GM13977 (cell line): ENCODE measurements at regions not wholly inside any gene's neighbourhood (a gene's known extent, or its start where the extent isn't known, plus 50 kb on each side); places are given as distances from the start of the nearest gene placed in this dataset.

ENCODE experiments used
- DNase-seq: peaks from one replicate; pipeline ENCODE4 v3.0.0; 2012; ENCODE audit warnings: low spot score
- in situ Hi-C: fragments of 300-500 bp; cut with MboI; formaldehyde crosslinking; loops from one replicate; pipeline ENCODE4 v1.12.0; 2022; ENCODE audit warnings: low sequenced_read_pairs, low pct_unique_long_range_greater_than_20kb, mixed read lengths, inconsistent platforms; ENCODE audit not compliant: unreplicated experiment
- TF ChIP-seq, protein P1 (sequence below): IDR thresholded peaks from 2 replicates; pipeline ENCODE4 v1.5.1; 2012; ENCODE audit warnings: mild to moderate bottlenecking, control low read depth; ENCODE audit not compliant: insufficient read depth; ENCODE audit errors: extremely low read depth, missing control alignments

DNA sequence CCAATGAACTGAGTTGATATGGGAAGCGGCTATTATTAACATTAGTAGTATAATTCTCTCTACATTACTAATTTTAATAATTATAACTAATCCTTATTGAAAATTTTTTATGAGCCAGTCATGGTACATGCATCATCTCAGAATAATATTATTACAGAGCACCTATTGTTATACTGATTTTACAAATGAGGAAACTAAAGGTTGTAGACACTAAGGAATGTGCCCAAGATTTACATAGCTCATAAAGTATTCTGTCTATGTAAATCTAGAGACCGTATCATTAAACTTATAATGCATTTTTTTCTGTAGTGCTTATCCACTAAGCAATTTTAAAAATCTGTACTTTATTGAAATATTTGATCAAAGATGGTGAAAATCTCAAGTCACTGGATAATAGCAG, 825.9 kb downstream of the PLA2G4A start:
- no peak for DNase-seq
- TF ChIP-seq, protein P1, sequence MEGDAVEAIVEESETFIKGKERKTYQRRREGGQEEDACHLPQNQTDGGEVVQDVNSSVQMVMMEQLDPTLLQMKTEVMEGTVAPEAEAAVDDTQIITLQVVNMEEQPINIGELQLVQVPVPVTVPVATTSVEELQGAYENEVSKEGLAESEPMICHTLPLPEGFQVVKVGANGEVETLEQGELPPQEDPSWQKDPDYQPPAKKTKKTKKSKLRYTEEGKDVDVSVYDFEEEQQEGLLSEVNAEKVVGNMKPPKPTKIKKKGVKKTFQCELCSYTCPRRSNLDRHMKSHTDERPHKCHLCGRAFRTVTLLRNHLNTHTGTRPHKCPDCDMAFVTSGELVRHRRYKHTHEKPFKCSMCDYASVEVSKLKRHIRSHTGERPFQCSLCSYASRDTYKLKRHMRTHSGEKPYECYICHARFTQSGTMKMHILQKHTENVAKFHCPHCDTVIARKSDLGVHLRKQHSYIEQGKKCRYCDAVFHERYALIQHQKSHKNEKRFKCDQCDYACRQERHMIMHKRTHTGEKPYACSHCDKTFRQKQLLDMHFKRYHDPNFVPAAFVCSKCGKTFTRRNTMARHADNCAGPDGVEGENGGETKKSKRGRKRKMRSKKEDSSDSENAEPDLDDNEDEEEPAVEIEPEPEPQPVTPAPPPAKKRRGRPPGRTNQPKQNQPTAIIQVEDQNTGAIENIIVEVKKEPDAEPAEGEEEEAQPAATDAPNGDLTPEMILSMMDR = no peak
- in situ Hi-C loops = no loop called here

DNA sequence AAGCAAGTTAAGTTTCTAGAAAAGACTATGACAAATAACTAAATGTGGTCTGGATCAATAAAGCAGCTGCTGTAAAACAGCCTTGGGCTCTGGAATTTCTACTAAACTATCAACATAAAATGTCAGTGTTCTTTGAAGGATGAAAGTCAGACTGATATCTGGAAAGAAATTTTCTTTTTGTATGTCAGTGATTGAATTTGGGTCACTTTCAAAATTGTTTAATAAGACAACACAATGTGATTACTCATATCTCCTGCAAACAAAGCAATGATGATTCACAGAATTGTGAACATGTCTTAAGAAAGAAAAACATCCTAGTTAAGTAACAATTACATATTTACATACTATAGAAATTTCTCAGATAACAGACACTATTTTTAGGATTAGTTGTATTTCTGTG, 826.4 kb downstream of the PLA2G4A start:
- TF ChIP-seq, protein P1 = no peak
- in situ Hi-C loops = no loop called here
- no peak for DNase-seq

DNA sequence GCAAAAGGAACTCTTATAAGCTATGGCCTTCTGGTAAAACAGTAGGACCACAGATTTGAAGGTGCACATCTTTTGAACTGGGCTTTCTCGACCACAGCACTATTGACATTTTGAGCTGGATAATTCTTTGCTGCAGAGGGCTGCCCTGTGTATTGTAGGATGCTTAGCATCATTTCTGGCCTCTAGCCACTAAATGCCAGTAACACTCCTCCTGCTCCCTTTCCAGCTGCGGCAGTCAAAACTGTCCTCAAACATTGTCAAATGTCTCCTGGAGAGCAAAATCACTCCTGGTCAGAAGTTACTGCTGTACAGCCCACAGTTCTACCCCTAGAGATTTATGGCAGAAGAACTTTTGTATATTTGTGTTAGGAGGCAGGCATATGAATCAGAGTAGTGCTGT, 836.7 kb downstream of the PLA2G4A start:
- DNase-seq = no peak
- in situ Hi-C loops = no loop called here
- TF ChIP-seq, protein P1 = no peak

DNA sequence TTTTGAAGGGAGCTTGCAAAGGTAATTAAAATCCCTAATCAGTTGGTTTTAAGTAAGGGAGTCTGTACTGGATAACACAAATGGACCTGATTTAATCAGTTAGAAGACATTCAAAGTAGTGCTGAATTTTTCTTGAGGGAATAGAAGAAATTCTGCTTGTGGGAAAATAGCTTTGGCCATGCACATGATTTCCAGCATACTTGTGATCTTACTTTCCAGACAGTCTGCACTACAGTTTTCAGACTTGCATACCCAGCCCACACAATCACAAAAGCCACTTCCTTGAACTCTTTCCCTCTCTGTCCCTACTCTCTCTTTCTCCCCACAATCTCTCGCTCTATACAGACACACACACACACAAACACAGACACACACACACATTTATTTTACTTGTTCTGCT, 852.1 kb downstream of the PLA2G4A start:
- no peak for DNase-seq
- TF ChIP-seq, protein P1 = no peak
- in situ Hi-C loops = no loop called here

DNA sequence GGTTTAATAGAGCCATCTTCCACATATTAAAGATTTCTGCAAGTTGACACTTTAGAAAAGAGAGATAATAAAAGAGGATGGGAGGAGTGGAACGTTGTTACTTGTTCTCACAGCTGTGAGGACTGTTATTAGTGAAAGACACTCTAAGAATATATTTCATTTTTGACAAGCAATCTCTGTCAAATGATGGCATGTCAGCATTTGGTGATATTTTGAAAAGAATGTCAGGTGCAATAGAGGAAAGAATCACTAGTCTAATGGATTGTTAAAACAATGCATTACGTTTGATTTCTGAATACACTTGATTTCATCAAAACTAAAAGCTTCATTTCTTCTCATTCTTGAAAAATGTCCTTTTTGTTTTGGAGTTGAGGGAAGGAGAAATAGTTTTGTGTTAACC, 853.4 kb downstream of the PLA2G4A start:
- in situ Hi-C loops = no loop called here
- DNase-seq = no peak
- TF ChIP-seq, protein P1 = no peak

DNA sequence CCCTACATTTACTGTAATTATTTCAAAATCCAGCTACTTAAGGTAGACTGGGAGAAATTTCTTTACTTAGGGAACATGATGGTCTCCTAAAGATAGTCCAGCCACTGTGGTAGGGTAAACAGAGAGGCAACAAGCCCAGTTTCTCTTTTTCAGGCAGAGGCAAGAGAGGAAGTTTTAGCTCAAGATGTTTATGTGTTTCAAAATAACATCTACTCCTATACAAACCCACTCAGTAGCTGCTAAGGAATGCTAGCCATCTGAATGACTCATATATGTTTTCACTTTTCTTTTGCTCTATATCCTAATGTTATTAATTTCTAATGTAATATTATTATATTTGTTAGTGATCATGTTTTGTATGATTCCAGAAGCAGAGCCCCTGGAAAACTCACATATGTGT, 856.6 kb downstream of the PLA2G4A start:
- in situ Hi-C loops = no loop called here
- TF ChIP-seq, protein P1 = no peak
- no peak for DNase-seq

DNA sequence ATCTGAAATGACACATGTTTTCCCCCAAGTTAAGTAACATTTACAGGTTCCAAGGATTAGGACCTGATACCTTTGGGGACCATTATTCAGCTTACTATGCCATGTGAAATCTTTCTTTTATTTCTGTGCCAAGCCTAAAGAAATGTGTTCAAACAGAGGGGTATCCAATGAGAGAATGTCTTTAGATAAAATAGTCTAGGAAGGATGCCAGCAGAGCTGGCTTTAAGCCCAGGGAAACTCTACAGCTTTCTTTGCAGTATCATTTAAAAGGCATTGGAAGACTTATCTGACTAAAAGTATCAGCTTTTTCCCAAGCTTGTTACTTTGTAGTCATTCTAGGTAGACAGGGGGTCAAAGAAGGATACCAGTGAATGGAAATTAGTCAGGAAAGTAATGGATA, 860.4 kb downstream of the PLA2G4A start:
- DNase-seq = no peak
- TF ChIP-seq, protein P1 = no peak
- in situ Hi-C loops = no loop called here
